ENCODE measurements at regions not wholly inside any gene's neighbourhood (a gene's known extent, or its start where the extent isn't known, plus 50 kb on each side); places are given as distances from the start of the nearest gene placed in this dataset.

GRCh38 chr10:28382525-28383269, 79.8 kb upstream of the MPP7 start:
- FAIRE-seq (no peak), DNase-seq (ENCODE audit: low read depth in 1 of 2, low spot score in 2 of 2) (no peak)
- H2AFZ ChIP-seq (ENCODE audit: low read length): peak overlapping the region; percentile 40; the same call in 1 of the 2 replicates
- no peak overlapping the region for H2BK15ac ChIP-seq (ENCODE audit: low read length)
- H2BK5ac ChIP-seq (ENCODE audit: low read depth, low read length): no peak overlapping the region
- H3K4me2 ChIP-seq (ENCODE audit: insufficient read depth in 1 of 2, low read depth in 2 of 2, low read length in 2 of 2): no peak overlapping the region
- peaks cover 4% of the 10 kb centered on the region; the same call in 1 of the 2 replicates for H3K23me2 ChIP-seq (ENCODE audit: low read depth, low read length)
- WGBS, 2 experiments (ENCODE audit: extremely low coverage in 1 of 2, insufficient coverage in 1 of 2, insufficient read length in 1 of 2, insufficient replicate concordance in 2 of 2, low coverage in 1 of 2, low lambda C conversion rate in 2 of 2, missing lambda C conversion rate in 1 of 2): 90% methylated on average over 13 of the region's 13 CpGs; no CpG with 5 or more reads in 1 of the 2 experiments
- H4K5ac ChIP-seq (ENCODE audit: insufficient read length, low read depth, low read length): no peak overlapping the region
- H3K9ac ChIP-seq (replicated peaks in 1 of 4; ENCODE audit: extremely low read depth in 1 of 4, low read depth in 3 of 4, low read length in 3 of 4): no peak overlapping the region
- H3K79me2 ChIP-seq (ENCODE audit: control insufficient read depth in 1 of 2, insufficient read depth in 2 of 2, low read length in 2 of 2): no peaks in the 10 kb centered on the region
- H3K36me3 ChIP-seq (ENCODE audit: control insufficient read depth in 2 of 4, insufficient read depth in 4 of 4, low read length in 3 of 4): no peaks in the 10 kb centered on the region
- no peak overlapping the region for H2AK5ac ChIP-seq (ENCODE audit: low read depth, low read length)
- no peak overlapping the region for H4K8ac ChIP-seq (ENCODE audit: extremely low read depth, insufficient read depth, low read length)
- H3K4me1 ChIP-seq (replicated peaks in 1 of 4; ENCODE audit: control insufficient read depth in 3 of 4, insufficient read depth in 4 of 4, low read length in 3 of 4): no peaks in the 10 kb centered on the region
- H3K18ac ChIP-seq (ENCODE audit: extremely low read depth, low read length): no peak overlapping the region
- H3K27me3 ChIP-seq (replicated peaks in 1 of 4; ENCODE audit: control insufficient read depth in 3 of 4, extremely low read depth in 1 of 4, insufficient read depth in 3 of 4, low read length in 3 of 4): no peaks in the 10 kb centered on the region
- CTCF ChIA-PET (ENCODE audit: partially characterized antibody): interaction anchor here (0.9 to 9.8 kb wide), 20 partner anchors 10 to 1008 kb away, joined by 3 to 88 read pairs (median 6); partner anchors contain the start of gene MPP7
- H4K20me1 ChIP-seq (replicated peaks in 1 of 2; ENCODE audit: control insufficient read depth in 1 of 2, insufficient read depth in 2 of 2, low read length in 2 of 2): no peaks in the 10 kb centered on the region
- no peak overlapping the region for H3K4ac ChIP-seq (replicated peaks; ENCODE audit: insufficient read length, low read depth, low read length)
- no peak overlapping the region for H3K14ac ChIP-seq (ENCODE audit: insufficient read length)
- TF ChIP-seq FOSL1 (IDR thresholded peaks at IDR 0.05; ENCODE audit: insufficient read depth, low read depth, low read length) (no peak), YY1 (IDR thresholded peaks at IDR 0.05; ENCODE audit: low read depth, low read length) (no peak), JUN (IDR thresholded peaks at IDR 0.05; ENCODE audit: low read depth, low read length) (no peak), SP1 (IDR thresholded peaks at IDR 0.05; ENCODE audit: low read depth, low read length) (no peak), CBX5 (IDR thresholded peaks at IDR 0.05; ENCODE audit: low read depth, low read length) (no peak)
- no peaks in the 10 kb centered on the region for H3K79me1 ChIP-seq (ENCODE audit: low read depth, low read length)
- no peak overlapping the region for H4K91ac ChIP-seq (replicated peaks; ENCODE audit: insufficient read length, low read length)
- H3K56ac ChIP-seq (replicated peaks; ENCODE audit: insufficient read length, low read depth, low read length): no peak overlapping the region
- H2BK12ac ChIP-seq (ENCODE audit: low read depth, low read length): no peak overlapping the region
- H3K27ac ChIP-seq (ENCODE audit: low read depth, low read length): no peak overlapping the region
- no peak overlapping the region for H2BK120ac ChIP-seq (replicated peaks; ENCODE audit: low read depth, low read length)
- H2BK20ac ChIP-seq (ENCODE audit: low read length): no peak overlapping the region
- H3K9me3 ChIP-seq (ENCODE audit: insufficient read depth in 2 of 2, low read depth in 1 of 2, low read length in 1 of 2): no peaks in the 10 kb centered on the region
- POLR2A ChIA-PET (ENCODE audit: partially characterized antibody): no interaction called here
- H3K23ac ChIP-seq (ENCODE audit: insufficient read length): no peak overlapping the region
- no peak overlapping the region for H3K4me3 ChIP-seq (ENCODE audit: extremely low read depth in 1 of 4, insufficient read depth in 2 of 4, low read depth in 3 of 4, low read length in 4 of 4)

All from H1 (cell line).